PC-3 (cell line): ENCODE measurements at regions not wholly inside any gene's neighbourhood (a gene's known extent, or its start where the extent isn't known, plus 50 kb on each side); places are given as distances from the start of the nearest gene placed in this dataset.
A peak's percentile ranks its signal among the peaks of the same experiment; 100 is the strongest.

Experiments
- ATAC-seq: fragments of 200-7000 bp; cut with Tn5 transposase; 2 replicates; pipeline ENCODE4 v1.9.1; 2020; ENCODE audit warnings: mild to moderate bottlenecking, moderate library complexity
- BruUV-seq: library from RNA; stranded (reverse); fragments of 400-500 nt; replicated peaks from 2 replicates; lab custom pipeline; 2021; lab: Mats Ljungman, UMichigan
- CTCF ChIA-PET: fragments of 300-600 bp; sonication (Branson Sonifier 250); formaldehyde crosslinking; loops from one replicate; lab custom pipeline; 2022; ENCODE audit warnings: antibody characterized with exemption; lab: Charles Lee
- POLR2A ChIA-PET: fragments of 300-600 bp; sonication (Branson Sonifier 250); formaldehyde crosslinking; loops from one replicate; lab custom pipeline; 2022; ENCODE audit warnings: antibody characterized with exemption; ENCODE audit not compliant: unreplicated experiment; lab: Charles Lee
- DNase-seq: peaks from one replicate; pipeline ENCODE4 v3.0.0-alpha.2; 2015
- H2AFZ ChIP-seq: fragments of 300-600 bp; sonication (generic); 2 replicates; pipeline ENCODE4 v1.6.0; 2016; ENCODE audit warnings: antibody characterized with exemption, low read length
- H3F3A ChIP-seq: fragments of 300-600 bp; sonication (generic); one replicate; pipeline ENCODE4 v1.6.0; 2017; ENCODE audit warnings: antibody characterized with exemption, low read length, control low read depth, mild to moderate bottlenecking; ENCODE audit not compliant: unreplicated experiment
- H3K27ac ChIP-seq: fragments of 300-600 bp; sonication (generic); 2 replicates; pipeline ENCODE4 v1.5.1; 2016; ENCODE audit warnings: mild to moderate bottlenecking, low read length
- H3K27me3 ChIP-seq: fragments of 300-600 bp; sonication (generic); 2 replicates; pipeline ENCODE4 v1.6.1; 2016; ENCODE audit warnings: low read length, mixed read lengths
- H3K36me3 ChIP-seq: fragments of 300-600 bp; sonication (generic); 2 replicates; pipeline ENCODE4 v1.6.1; 2016; ENCODE audit warnings: low read depth, mixed run types, low read length, mixed read lengths
- H3K4me1 ChIP-seq: fragments of 300-600 bp; sonication (generic); 2 replicates; pipeline ENCODE4 v1.5.1; 2016; ENCODE audit warnings: low read length; ENCODE audit not compliant: insufficient read depth
- H3K4me2 ChIP-seq: fragments of 300-600 bp; sonication (generic); 2 replicates; pipeline ENCODE4 v1.6.0; 2016; ENCODE audit warnings: low read length
- H3K4me3 ChIP-seq: fragments of 300-600 bp; sonication (generic); 2 replicates; pipeline ENCODE4 v1.5.1; 2016; ENCODE audit warnings: mild to moderate bottlenecking, low read length, mixed read lengths
- H3K79me2 ChIP-seq: fragments of 300-600 bp; sonication (generic); 2 replicates; pipeline ENCODE4 v1.6.1; 2017; ENCODE audit warnings: low read length, mixed read lengths
- H3K9ac ChIP-seq: fragments of 300-600 bp; sonication (generic); 2 replicates; pipeline ENCODE4 v1.6.0; 2016; ENCODE audit warnings: mild to moderate bottlenecking, low read length
- H3K9me2 ChIP-seq: fragments of 300-600 bp; sonication (generic); replicated peaks from 2 replicates; pipeline ENCODE4 v1.6.1; 2016; ENCODE audit warnings: mixed run types, low read length, mixed read lengths
- H3K9me3 ChIP-seq: fragments of 300-600 bp; sonication (generic); 2 replicates; pipeline ENCODE4 v1.6.1; 2016; ENCODE audit warnings: low read length, mixed read lengths
- H4K20me1 ChIP-seq: fragments of 300-600 bp; sonication (generic); 2 replicates; pipeline ENCODE4 v1.6.1; 2016; ENCODE audit warnings: low read length, mixed read lengths
- CTCF ChIP-seq: fragments of 300-600 bp; sonication (generic); conservative IDR thresholded peaks from 2 replicates; pipeline ENCODE4 v1.5.1; 2017; ENCODE audit warnings: antibody characterized with exemption, low read depth, mild to moderate bottlenecking, low read length
- EZH2 ChIP-seq: fragments of 300-600 bp; sonication (generic); IDR thresholded peaks from one replicate; pipeline ENCODE4 v1.6.1; 2017; ENCODE audit warnings: antibody characterized with exemption, mild to moderate bottlenecking, low read length; ENCODE audit not compliant: unreplicated experiment
- EZH2phosphoT487 ChIP-seq: fragments of 300-600 bp; sonication (generic); IDR thresholded peaks from 2 replicates; pipeline ENCODE4 v1.6.1; 2018; ENCODE audit warnings: mild to moderate bottlenecking, antibody characterized with exemption, low read length, borderline replicate concordance
- intact Hi-C: fragments of 100-400 bp; cut with micrococcal nuclease; formaldehyde crosslinking; loops from 2 replicates; pipeline ENCODE4 v1.9.0; 2023

- ChIA-PET CTCF (no interaction called here), POLR2A (no interaction called here)
- Histone ChIP-seq H2AFZ (no peak overlapping the region), H3K4me2 (no peak overlapping the region), H3K9me3 (no peaks in the 10 kb centered on the region), H3K79me2 (no peaks in the 10 kb centered on the region), H3F3A (no peaks in the 10 kb centered on the region), H3K27me3 (no peaks in the 10 kb centered on the region), H3K4me3 (no peak overlapping the region), H3K9ac (no peak overlapping the region), H3K27ac (no peak overlapping the region), H3K36me3 (no peaks in the 10 kb centered on the region), H3K9me2 (no peaks in the 10 kb centered on the region), H4K20me1 (no peaks in the 10 kb centered on the region), H3K4me1 (no peaks in the 10 kb centered on the region)
- intact Hi-C loops, result no loop called here
- TF ChIP-seq CTCF (no peak), EZH2 (no peak), EZH2phosphoT487 (no peak)
- DNase-seq (no peak), ATAC-seq (no peak)
- BruUV-seq, result no TSS peak
These were observed 464.6 kb downstream of the POM121L12 start for GRCh38 chr7:53500076-53500475.

- H3K9ac ChIP-seq, result no peak overlapping the region
- POLR2A ChIA-PET, result no interaction called here
- no peaks in the 10 kb centered on the region for H3K4me1 ChIP-seq
- no peaks in the 10 kb centered on the region for H3K9me3 ChIP-seq
- no TSS peak for BruUV-seq
- H3K4me2 ChIP-seq, result no peak overlapping the region
- no peaks in the 10 kb centered on the region for H3K9me2 ChIP-seq
- intact Hi-C loops, result no loop called here
- H2AFZ ChIP-seq, result no peak overlapping the region
- H3K27me3 ChIP-seq, result no peaks in the 10 kb centered on the region
- H3K27ac ChIP-seq, result no peak overlapping the region
- no peak for ATAC-seq
- TF ChIP-seq CTCF, result no peak
- no peak for TF ChIP-seq EZH2
- no peak for TF ChIP-seq EZH2phosphoT487
- no peak overlapping the region for H3K4me3 ChIP-seq
- DNase-seq, result peak; percentile 2
- H4K20me1 ChIP-seq, result no peaks in the 10 kb centered on the region
- no peaks in the 10 kb centered on the region for H3K79me2 ChIP-seq
- H3F3A ChIP-seq, result no peaks in the 10 kb centered on the region
- no peaks in the 10 kb centered on the region for H3K36me3 ChIP-seq
- CTCF ChIA-PET, result no interaction called here
These were observed 469.5 kb downstream of the POM121L12 start for GRCh38 chr7:53504914-53505313.

GRCh38 chr7:53518319-53518718 is 482.9 kb downstream of the POM121L12 start:
- Histone ChIP-seq H3F3A (no peaks in the 10 kb centered on the region), H3K36me3 (no peaks in the 10 kb centered on the region), H3K4me2 (no peak overlapping the region), H3K4me1 (no peaks in the 10 kb centered on the region), H3K9ac (no peak overlapping the region), H3K4me3 (no peak overlapping the region), H2AFZ (no peak overlapping the region), H3K27me3 (no peaks in the 10 kb centered on the region), H4K20me1 (no peaks in the 10 kb centered on the region), H3K79me2 (no peaks in the 10 kb centered on the region), H3K9me2 (no peaks in the 10 kb centered on the region), H3K9me3 (0 out of 2 replicates have a peak, but pooled peaks cover 6% of the 10 kb centered on the region), H3K27ac (no peak overlapping the region)
- CTCF ChIA-PET, result no interaction called here
- intact Hi-C loops, result no loop called here
- DNase-seq, result no peak
- POLR2A ChIA-PET, result no interaction called here
- ATAC-seq, result no peak
- TF ChIP-seq EZH2 (no peak), EZH2phosphoT487 (no peak), CTCF (no peak)
- no TSS peak for BruUV-seq
